ENCODE measurements at regions not wholly inside any gene's neighbourhood (a gene's known extent, or its start where the extent isn't known, plus 50 kb on each side); places are given as distances from the start of the nearest gene placed in this dataset.

GRCh38 chr16:86733546-86734254 is 155.4 kb downstream of the FOXL1 start:
- no peaks in the 10 kb centered on the region for H3K27me3 ChIP-seq (ENCODE audit: control insufficient read depth, insufficient read depth, low read length)
- FAIRE-seq (no peak), DNase-seq (peak in 1 of 5 donors; percentile 56)
- peaks cover 0 to 4% (median 2%) of the 10 kb centered on the region in 3 donors for H3K4me1 ChIP-seq (ENCODE audit: control insufficient read depth in 2 of 3, insufficient read depth in 2 of 3, low read depth in 1 of 3, low read length in 3 of 3)
- no peak overlapping the region for H3K27ac ChIP-seq (ENCODE audit: low read depth in 2 of 2, low read length in 2 of 2)
- intact Hi-C loops (cut with DNase I): no loop called here
- TF ChIP-seq, protein P1, sequence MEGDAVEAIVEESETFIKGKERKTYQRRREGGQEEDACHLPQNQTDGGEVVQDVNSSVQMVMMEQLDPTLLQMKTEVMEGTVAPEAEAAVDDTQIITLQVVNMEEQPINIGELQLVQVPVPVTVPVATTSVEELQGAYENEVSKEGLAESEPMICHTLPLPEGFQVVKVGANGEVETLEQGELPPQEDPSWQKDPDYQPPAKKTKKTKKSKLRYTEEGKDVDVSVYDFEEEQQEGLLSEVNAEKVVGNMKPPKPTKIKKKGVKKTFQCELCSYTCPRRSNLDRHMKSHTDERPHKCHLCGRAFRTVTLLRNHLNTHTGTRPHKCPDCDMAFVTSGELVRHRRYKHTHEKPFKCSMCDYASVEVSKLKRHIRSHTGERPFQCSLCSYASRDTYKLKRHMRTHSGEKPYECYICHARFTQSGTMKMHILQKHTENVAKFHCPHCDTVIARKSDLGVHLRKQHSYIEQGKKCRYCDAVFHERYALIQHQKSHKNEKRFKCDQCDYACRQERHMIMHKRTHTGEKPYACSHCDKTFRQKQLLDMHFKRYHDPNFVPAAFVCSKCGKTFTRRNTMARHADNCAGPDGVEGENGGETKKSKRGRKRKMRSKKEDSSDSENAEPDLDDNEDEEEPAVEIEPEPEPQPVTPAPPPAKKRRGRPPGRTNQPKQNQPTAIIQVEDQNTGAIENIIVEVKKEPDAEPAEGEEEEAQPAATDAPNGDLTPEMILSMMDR (IDR thresholded peaks at IDR 0.05; ENCODE audit: borderline replicate concordance, extremely low read depth, insufficient read depth): no peak
- H3K4me3 ChIP-seq (ENCODE audit: low read length in 3 of 3): no peak overlapping the region
- no peaks in the 10 kb centered on the region for H3K9me3 ChIP-seq (ENCODE audit: control insufficient read depth in 2 of 3, insufficient read depth in 1 of 3, low read length in 3 of 3)
- H3K9ac ChIP-seq (ENCODE audit: low read length in 3 of 3): no peak overlapping the region
- no peaks in the 10 kb centered on the region for H3K36me3 ChIP-seq (ENCODE audit: control insufficient read depth in 2 of 3, insufficient read depth in 3 of 3, low read length in 3 of 3)

- FAIRE-seq: no peak
Observed at GRCh38 chr16:86734543-86735460, 156.5 kb downstream of the FOXL1 start.

GRCh38 chr16:86735727-86736126 is 157.4 kb downstream of the FOXL1 start:
- no peaks in the 10 kb centered on the region for H3K9me3 ChIP-seq (ENCODE audit: control insufficient read depth in 2 of 3, insufficient read depth in 1 of 3, low read length in 3 of 3)
- no peak overlapping the region for H3K4me3 ChIP-seq (ENCODE audit: low read length in 3 of 3)
- FAIRE-seq (no peak), DNase-seq (no peak)
- intact Hi-C loops (cut with DNase I): no loop called here
- no peaks in the 10 kb centered on the region for H3K36me3 ChIP-seq (ENCODE audit: control insufficient read depth in 2 of 3, insufficient read depth in 3 of 3, low read length in 3 of 3)
- peaks cover 0 to 4% (median 2%) of the 10 kb centered on the region in 3 donors for H3K4me1 ChIP-seq (ENCODE audit: control insufficient read depth in 2 of 3, insufficient read depth in 2 of 3, low read depth in 1 of 3, low read length in 3 of 3)
- H3K27ac ChIP-seq (ENCODE audit: low read depth in 2 of 2, low read length in 2 of 2): no peak overlapping the region
- TF ChIP-seq, protein P1 (IDR thresholded peaks at IDR 0.05; ENCODE audit: borderline replicate concordance, extremely low read depth, insufficient read depth): no peak
- H3K9ac ChIP-seq (ENCODE audit: low read length in 3 of 3): no peak overlapping the region
- H3K27me3 ChIP-seq (ENCODE audit: control insufficient read depth, insufficient read depth, low read length): no peaks in the 10 kb centered on the region

More at GRCh38 chr16:86734543-86735460, 156.5 kb downstream of the FOXL1 start:
- no peak overlapping the region for H3K4me3 ChIP-seq (ENCODE audit: low read length in 3 of 3)
- no peaks in the 10 kb centered on the region for H3K27me3 ChIP-seq (ENCODE audit: control insufficient read depth, insufficient read depth, low read length)
- TF ChIP-seq, protein P1 (IDR thresholded peaks at IDR 0.05; ENCODE audit: borderline replicate concordance, extremely low read depth, insufficient read depth): no peak
- intact Hi-C loops (cut with DNase I): no loop called here
- H3K4me1 ChIP-seq (ENCODE audit: control insufficient read depth in 2 of 3, insufficient read depth in 2 of 3, low read depth in 1 of 3, low read length in 3 of 3): peaks cover 0 to 4% (median 2%) of the 10 kb centered on the region in 3 donors
- DNase-seq: peak in 3 of 5 donors; percentile 41 to 69 (median 66)
- no peak overlapping the region for H3K9ac ChIP-seq (ENCODE audit: low read length in 3 of 3)
- no peaks in the 10 kb centered on the region for H3K36me3 ChIP-seq (ENCODE audit: control insufficient read depth in 2 of 3, insufficient read depth in 3 of 3, low read length in 3 of 3)
- H3K9me3 ChIP-seq (ENCODE audit: control insufficient read depth in 2 of 3, insufficient read depth in 1 of 3, low read length in 3 of 3): no peaks in the 10 kb centered on the region
- H3K27ac ChIP-seq (ENCODE audit: low read depth in 2 of 2, low read length in 2 of 2): no peak overlapping the region

Measured in kidney (tissue), 13 donors.